Vagina (tissue), 2 donors: ENCODE measurements at regions not wholly inside any gene's neighbourhood (a gene's known extent, or its start where the extent isn't known, plus 50 kb on each side); places are given as distances from the start of the nearest gene placed in this dataset.

Experiments
- DNase-seq, 2 donors: peaks; one replicate each; pipeline ENCODE4 v3.0.0-alpha.2; 2017; ENCODE audit errors: extremely low spot score in 2 of 2
- H3K27ac ChIP-seq: fragments of 200-600 bp; sonication (generic); one replicate; pipeline ENCODE4 v1.5.1; 2019
- H3K27me3 ChIP-seq: fragments of 200-600 bp; sonication (generic); one replicate; pipeline ENCODE4 v1.5.1; 2019
- H3K36me3 ChIP-seq, 2 donors: fragments of 200-600 bp; sonication (generic); one replicate each; pipeline ENCODE4 v1.5.1; 2017 to 2019
- H3K4me1 ChIP-seq: fragments of 200-600 bp; sonication (generic); one replicate; pipeline ENCODE4 v1.5.1; 2019
- H3K4me3 ChIP-seq, 2 donors: fragments of 200-600 bp; sonication (generic); 1 replicate in 1 of 2; 2 replicates in 1 of 2; pipeline ENCODE4 v1.5.1; 2016 to 2019
- H3K9me3 ChIP-seq: fragments of 200-600 bp; sonication (generic); one replicate; pipeline ENCODE4 v1.5.1; 2019
- CTCF ChIP-seq, 3 experiments: fragments of 450-650 bp in 2 of 3; fragments of 200-600 bp in 1 of 3; sonication (generic) in 1 of 3; IDR thresholded peaks; one replicate each; pipeline ENCODE4 v1.5.1; 2017 to 2019; ENCODE audit warnings: antibody characterized with exemption in 3 of 3, mild to moderate bottlenecking in 2 of 3, moderate library complexity in 2 of 3
- POLR2A ChIP-seq, 2 donors: fragments of 450-650 bp; IDR thresholded peaks; one replicate each; pipeline ENCODE4 v1.6.1; 2017; ENCODE audit warnings: antibody characterized with exemption in 2 of 2, mild to moderate bottlenecking in 2 of 2, moderate library complexity in 2 of 2
- POLR2AphosphoS5 ChIP-seq, 2 donors: sonication (generic); formaldehyde crosslinking; IDR thresholded peaks; one replicate each; pipeline ENCODE4 v1.9.0; 2017; ENCODE audit warnings: antibody characterized with exemption in 2 of 2, mild to moderate bottlenecking in 2 of 2, low read depth in 1 of 2; ENCODE audit not compliant: insufficient read depth in 1 of 2
- intact Hi-C: fragments of 100-400 bp; cut with DNase I; formaldehyde crosslinking; loops from one replicate; pipeline ENCODE4 v1.15.1; 2023

GRCh38 chrX:7515681-7516413, 327.1 kb upstream of the VCX start:
- no peak for DNase-seq
- TF ChIP-seq POLR2A (IDR thresholded peaks at IDR 0.05), result no peak
- TF ChIP-seq CTCF (IDR thresholded peaks at IDR 0.05), result no peak
- no peak for TF ChIP-seq POLR2AphosphoS5 (IDR thresholded peaks at IDR 0.05; ENCODE audit: insufficient read depth in 1 of 2, low read depth in 1 of 2)
- Histone ChIP-seq H3K9me3 (no peaks in the 10 kb centered on the region), H3K36me3 (no peaks in the 10 kb centered on the region), H3K27ac (no peak overlapping the region), H3K4me1 (no peaks in the 10 kb centered on the region), H3K27me3 (no peaks in the 10 kb centered on the region), H3K4me3 (no peak overlapping the region)
- intact Hi-C loops, result no loop called here

DNA sequence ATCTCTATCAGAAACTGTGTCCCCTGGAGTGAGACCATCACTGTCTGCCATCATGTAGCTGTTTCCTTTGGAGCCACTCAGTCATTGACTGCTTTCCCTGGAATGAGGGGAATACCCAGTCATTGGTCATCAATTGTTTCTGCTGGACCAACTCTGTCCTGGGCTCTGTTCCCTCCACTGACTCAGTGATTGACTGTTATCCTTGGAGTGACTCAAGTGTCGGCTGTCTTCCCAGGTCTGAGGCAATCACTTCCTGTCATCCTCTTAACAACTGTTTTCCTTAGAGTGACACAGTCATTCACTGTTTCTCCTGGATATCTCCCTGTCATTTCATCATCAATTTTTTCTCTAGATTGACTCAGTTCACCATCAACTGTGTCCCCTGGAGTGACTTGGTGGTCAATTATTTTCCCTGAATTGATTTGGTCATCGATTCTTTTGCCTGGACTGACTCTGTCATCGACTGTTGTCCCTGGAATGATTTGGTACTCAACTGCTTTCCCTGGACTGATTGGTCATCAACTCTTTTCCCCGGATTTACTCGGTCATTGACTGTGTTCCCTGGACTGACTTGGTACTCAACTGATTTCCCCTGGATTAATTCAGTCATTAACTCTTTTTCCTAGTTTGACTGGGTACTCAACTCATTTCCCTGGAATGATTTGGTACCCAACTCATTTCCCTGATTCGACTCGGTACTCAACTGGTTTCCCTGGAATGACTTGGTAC, 327.9 kb upstream of the VCX start:
- no peak for TF ChIP-seq CTCF (IDR thresholded peaks at IDR 0.05)
- no peak for TF ChIP-seq POLR2A (IDR thresholded peaks at IDR 0.05)
- no peak for TF ChIP-seq POLR2AphosphoS5 (IDR thresholded peaks at IDR 0.05; ENCODE audit: insufficient read depth in 1 of 2, low read depth in 1 of 2)
- Histone ChIP-seq H3K36me3 (no peaks in the 10 kb centered on the region), H3K27me3 (no peaks in the 10 kb centered on the region), H3K4me3 (no peak overlapping the region), H3K4me1 (no peaks in the 10 kb centered on the region), H3K27ac (no peak overlapping the region), H3K9me3 (no peaks in the 10 kb centered on the region)
- intact Hi-C loops, result no loop called here
- no peak for DNase-seq

- no peak for DNase-seq
- H3K27ac ChIP-seq, result no peak overlapping the region
- intact Hi-C loops, result no loop called here
- H3K36me3 ChIP-seq, result no peaks in the 10 kb centered on the region
- no peaks in the 10 kb centered on the region for H3K9me3 ChIP-seq
- no peaks in the 10 kb centered on the region for H3K4me1 ChIP-seq
- no peak for TF ChIP-seq CTCF (IDR thresholded peaks at IDR 0.05)
- TF ChIP-seq POLR2A (IDR thresholded peaks at IDR 0.05), result no peak
- TF ChIP-seq POLR2AphosphoS5 (IDR thresholded peaks at IDR 0.05; ENCODE audit: insufficient read depth in 1 of 2, low read depth in 1 of 2), result no peak
- H3K4me3 ChIP-seq, result no peak overlapping the region
- H3K27me3 ChIP-seq, result no peaks in the 10 kb centered on the region
Measured at GRCh38 chrX:7512845-7513244, 330.1 kb upstream of the VCX start.

DNA sequence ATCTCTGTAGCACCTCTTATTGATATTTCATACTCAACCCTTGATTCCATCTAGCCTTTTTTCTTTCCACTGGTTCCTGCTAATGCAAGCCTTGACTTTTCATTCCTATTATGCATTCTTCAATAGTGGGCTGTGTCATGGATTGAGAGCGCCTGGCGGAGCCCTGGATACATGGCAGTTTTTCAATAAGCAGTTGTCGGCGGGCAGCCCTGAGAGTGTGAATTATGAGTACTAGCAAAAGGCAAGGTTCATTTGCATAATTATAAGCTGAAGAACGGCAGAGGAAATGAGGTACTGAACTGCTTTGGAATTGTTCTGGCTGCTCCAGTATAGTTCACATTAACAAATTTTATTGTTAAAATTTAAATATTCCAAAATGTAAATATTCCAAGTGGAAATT, 339.7 kb upstream of the VCX start:
- H3K4me1 ChIP-seq, result no peaks in the 10 kb centered on the region
- intact Hi-C loops, result no loop called here

More for the DNA sequence above, 339.7 kb upstream of the VCX start:
- Histone ChIP-seq H3K4me3 (no peak overlapping the region), H3K27ac (no peak overlapping the region), H3K9me3 (no peaks in the 10 kb centered on the region), H3K27me3 (no peaks in the 10 kb centered on the region), H3K36me3 (no peaks in the 10 kb centered on the region)
- TF ChIP-seq POLR2A (IDR thresholded peaks at IDR 0.05) (no peak), POLR2AphosphoS5 (IDR thresholded peaks at IDR 0.05; ENCODE audit: insufficient read depth in 1 of 2, low read depth in 1 of 2) (no peak), CTCF (IDR thresholded peaks at IDR 0.05) (no peak)
- DNase-seq, result no peak
